Neural progenitor cell (in vitro differentiated cells): ENCODE measurements at regions not wholly inside any gene's neighbourhood (a gene's known extent, or its start where the extent isn't known, plus 50 kb on each side); places are given as distances from the start of the nearest gene placed in this dataset.

Experiments
- DNase-seq: peaks from one replicate; pipeline ENCODE4 v3.0.0-alpha.2; 2016; ENCODE audit warnings: low spot score
- H2AFZ ChIP-seq: fragments of 200-600 bp; sonication (generic); replicated peaks from 2 replicates; pipeline ENCODE4 v1.6.1; 2016; ENCODE audit warnings: antibody characterized with exemption
- H3F3A ChIP-seq: fragments of 200-600 bp; sonication (generic); 2 replicates; pipeline ENCODE4 v1.6.1; 2016; ENCODE audit warnings: antibody characterized with exemption, low read depth
- H3K27ac ChIP-seq: fragments of 200-600 bp; sonication (generic); 2 replicates; pipeline ENCODE4 v1.5.1; 2016; ENCODE audit warnings: mild to moderate bottlenecking
- H3K27me3 ChIP-seq: fragments of 200-600 bp; sonication (generic); 2 replicates; pipeline ENCODE4 v1.6.1; 2016; ENCODE audit warnings: mild to moderate bottlenecking, moderate library complexity
- H3K36me3 ChIP-seq: fragments of 200-600 bp; sonication (generic); 2 replicates; pipeline ENCODE4 v1.5.1; 2016
- H3K4me1 ChIP-seq: fragments of 200-600 bp; sonication (generic); 2 replicates; pipeline ENCODE4 v1.6.1; 2016; ENCODE audit warnings: mixed run types
- H3K4me2 ChIP-seq: fragments of 200-600 bp; sonication (generic); 2 replicates; pipeline ENCODE4 v1.6.1; 2016
- H3K4me3 ChIP-seq: fragments of 200-600 bp; sonication (generic); 2 replicates; pipeline ENCODE4 v1.5.1; 2016
- H3K79me2 ChIP-seq: fragments of 200-600 bp; sonication (generic); 2 replicates; pipeline ENCODE4 v1.6.1; 2016; ENCODE audit warnings: low read depth
- H3K9ac ChIP-seq: fragments of 200-600 bp; sonication (generic); 2 replicates; pipeline ENCODE4 v1.6.1; 2016
- H3K9me3 ChIP-seq: fragments of 200-600 bp; sonication (generic); 2 replicates; pipeline ENCODE4 v1.5.1; 2016; ENCODE audit warnings: low read depth
- H4K20me1 ChIP-seq: fragments of 200-600 bp; sonication (generic); 2 replicates; pipeline ENCODE4 v1.6.1; 2016; ENCODE audit warnings: low read depth
- H3K27ac Mint-ChIP-seq: 3 replicates; pipeline ENCODE4 v1.8.0; 2021; ENCODE audit warnings: mixed read lengths
- H3K27me3 Mint-ChIP-seq: 2 replicates; pipeline ENCODE4 v1.8.0; 2022; ENCODE audit warnings: low read depth, mild to moderate bottlenecking, inconsistent platforms, moderate library complexity, mixed read lengths; ENCODE audit not compliant: insufficient read depth
- H3K36me3 Mint-ChIP-seq: 3 replicates; pipeline ENCODE4 v1.8.0; 2021; ENCODE audit warnings: mixed read lengths
- H3K4me1 Mint-ChIP-seq: 3 replicates; pipeline ENCODE4 v1.8.0; 2021; ENCODE audit warnings: mixed read lengths
- H3K4me3 Mint-ChIP-seq: 3 replicates; pipeline ENCODE4 v1.8.0; 2021; ENCODE audit warnings: mild to moderate bottlenecking, moderate library complexity, mixed read lengths
- H3K9me3 Mint-ChIP-seq: 3 replicates; pipeline ENCODE4 v1.8.0; 2020; ENCODE audit warnings: mixed read lengths
- EZH2 ChIP-seq: fragments of 200-600 bp; sonication (generic); IDR thresholded peaks from 2 replicates; pipeline ENCODE4 v1.6.1; 2017; ENCODE audit warnings: antibody characterized with exemption, mild to moderate bottlenecking, moderate library complexity
- EZH2phosphoT487 ChIP-seq: fragments of 200-600 bp; sonication (generic); IDR thresholded peaks from 2 replicates; pipeline ENCODE4 v1.6.1; 2017; ENCODE audit warnings: antibody characterized with exemption
- TF ChIP-seq, protein P1 (sequence below): fragments of 200-600 bp; sonication (generic); IDR thresholded peaks from 2 replicates; pipeline ENCODE4 v1.5.1; 2017; ENCODE audit warnings: antibody characterized with exemption, mild to moderate bottlenecking

DNA sequence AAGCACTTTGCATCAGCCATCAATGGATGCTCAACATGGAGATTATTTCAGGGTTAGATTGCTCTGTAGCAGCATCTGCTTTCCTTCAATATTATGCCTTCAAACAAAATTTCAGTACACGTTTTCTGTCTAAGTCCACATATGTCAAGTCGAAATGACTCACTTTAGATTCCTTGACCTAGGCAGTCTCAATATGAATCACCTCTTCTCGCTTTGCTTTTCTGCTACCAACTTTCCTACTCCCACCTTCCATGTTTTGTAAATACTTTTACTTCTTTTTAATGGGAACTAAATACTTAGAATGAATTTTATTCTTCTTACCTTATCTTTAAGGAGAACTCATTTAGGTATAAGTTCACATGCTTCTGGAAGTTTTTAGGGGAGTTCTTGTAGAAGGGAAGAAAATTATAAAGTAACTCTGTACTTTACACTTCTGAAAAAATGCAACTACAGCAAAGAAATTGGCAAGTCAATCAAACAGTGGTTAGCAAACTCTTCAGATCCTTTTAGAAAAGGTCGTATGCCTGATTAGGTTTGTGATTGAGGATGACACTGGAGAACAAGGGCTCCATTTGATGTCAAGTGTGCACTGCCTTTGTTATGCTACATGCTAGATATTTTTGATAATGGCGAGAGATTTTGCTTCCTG lies 478.5 kb upstream of the SMARCA2 start:
- H3K27ac Mint-ChIP-seq, result no peak overlapping the region
- no peaks in the 10 kb centered on the region for H3F3A ChIP-seq
- H3K36me3 Mint-ChIP-seq, result no peaks in the 10 kb centered on the region

DNA sequence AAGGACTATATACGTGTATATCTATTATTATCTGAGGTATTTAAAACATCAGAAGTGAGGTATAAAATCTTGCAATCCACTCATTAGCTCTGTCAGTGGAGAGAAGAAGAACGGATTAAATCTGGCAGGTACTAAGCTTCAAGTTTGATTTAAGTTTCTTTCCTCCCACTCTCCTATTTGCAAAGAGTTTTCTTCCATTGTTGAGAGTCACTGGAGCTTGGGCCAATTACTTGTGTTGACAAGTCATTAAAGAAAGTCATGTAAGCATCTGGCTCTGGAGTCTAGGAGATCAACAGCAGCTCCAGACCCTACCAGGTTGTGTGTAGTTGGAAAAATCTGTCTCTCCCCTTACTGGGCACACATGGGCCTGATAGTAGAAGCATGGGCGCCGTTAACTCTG lies 476.8 kb upstream of the SMARCA2 start:
- H3K4me2 ChIP-seq, result no peak overlapping the region
- H3K36me3 ChIP-seq, result no peaks in the 10 kb centered on the region
- H3K79me2 ChIP-seq, result no peaks in the 10 kb centered on the region
- no peak overlapping the region for H3K4me3 Mint-ChIP-seq
- H3K9ac ChIP-seq, result no peak overlapping the region
- H3K4me1 ChIP-seq, result no peaks in the 10 kb centered on the region
- H3K27ac ChIP-seq, result no peak overlapping the region
- H2AFZ ChIP-seq, result no peak overlapping the region
- H3K36me3 Mint-ChIP-seq, result no peaks in the 10 kb centered on the region
- no peak overlapping the region for H3K27ac Mint-ChIP-seq
- H3K27me3 ChIP-seq, result no peaks in the 10 kb centered on the region
- H3F3A ChIP-seq, result no peaks in the 10 kb centered on the region
- no peak for TF ChIP-seq EZH2phosphoT487
- TF ChIP-seq, protein P1, sequence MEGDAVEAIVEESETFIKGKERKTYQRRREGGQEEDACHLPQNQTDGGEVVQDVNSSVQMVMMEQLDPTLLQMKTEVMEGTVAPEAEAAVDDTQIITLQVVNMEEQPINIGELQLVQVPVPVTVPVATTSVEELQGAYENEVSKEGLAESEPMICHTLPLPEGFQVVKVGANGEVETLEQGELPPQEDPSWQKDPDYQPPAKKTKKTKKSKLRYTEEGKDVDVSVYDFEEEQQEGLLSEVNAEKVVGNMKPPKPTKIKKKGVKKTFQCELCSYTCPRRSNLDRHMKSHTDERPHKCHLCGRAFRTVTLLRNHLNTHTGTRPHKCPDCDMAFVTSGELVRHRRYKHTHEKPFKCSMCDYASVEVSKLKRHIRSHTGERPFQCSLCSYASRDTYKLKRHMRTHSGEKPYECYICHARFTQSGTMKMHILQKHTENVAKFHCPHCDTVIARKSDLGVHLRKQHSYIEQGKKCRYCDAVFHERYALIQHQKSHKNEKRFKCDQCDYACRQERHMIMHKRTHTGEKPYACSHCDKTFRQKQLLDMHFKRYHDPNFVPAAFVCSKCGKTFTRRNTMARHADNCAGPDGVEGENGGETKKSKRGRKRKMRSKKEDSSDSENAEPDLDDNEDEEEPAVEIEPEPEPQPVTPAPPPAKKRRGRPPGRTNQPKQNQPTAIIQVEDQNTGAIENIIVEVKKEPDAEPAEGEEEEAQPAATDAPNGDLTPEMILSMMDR, result no peak
- TF ChIP-seq EZH2, result no peak
- H3K27me3 Mint-ChIP-seq, result peaks cover 4% of the 10 kb centered on the region
- peaks cover 49% of the 10 kb centered on the region for H3K9me3 ChIP-seq
- H4K20me1 ChIP-seq, result no peaks in the 10 kb centered on the region
- DNase-seq, result no peak
- H3K4me1 Mint-ChIP-seq, result peaks cover 7% of the 10 kb centered on the region
- peaks cover 3% of the 10 kb centered on the region for H3K9me3 Mint-ChIP-seq
- no peak overlapping the region for H3K4me3 ChIP-seq

More for the DNA sequence above, 478.5 kb upstream of the SMARCA2 start:
- no peak overlapping the region for H3K27ac ChIP-seq
- TF ChIP-seq EZH2, result no peak
- TF ChIP-seq, protein P1, result no peak
- TF ChIP-seq EZH2phosphoT487, result no peak
- H3K79me2 ChIP-seq, result no peaks in the 10 kb centered on the region
- peaks cover 43% of the 10 kb centered on the region for H3K9me3 ChIP-seq
- H3K27me3 Mint-ChIP-seq, result peaks cover 4% of the 10 kb centered on the region
- DNase-seq, result no peak
- H3K27me3 ChIP-seq, result no peaks in the 10 kb centered on the region
- no peaks in the 10 kb centered on the region for H4K20me1 ChIP-seq
- no peak overlapping the region for H3K4me3 ChIP-seq
- H2AFZ ChIP-seq, result no peak overlapping the region
- H3K4me3 Mint-ChIP-seq, result no peak overlapping the region
- no peak overlapping the region for H3K4me2 ChIP-seq
- H3K4me1 Mint-ChIP-seq, result peaks cover 7% of the 10 kb centered on the region
- H3K9me3 Mint-ChIP-seq, result peaks cover 3% of the 10 kb centered on the region
- no peak overlapping the region for H3K9ac ChIP-seq
- H3K4me1 ChIP-seq, result no peaks in the 10 kb centered on the region
- H3K36me3 ChIP-seq, result no peaks in the 10 kb centered on the region

DNA sequence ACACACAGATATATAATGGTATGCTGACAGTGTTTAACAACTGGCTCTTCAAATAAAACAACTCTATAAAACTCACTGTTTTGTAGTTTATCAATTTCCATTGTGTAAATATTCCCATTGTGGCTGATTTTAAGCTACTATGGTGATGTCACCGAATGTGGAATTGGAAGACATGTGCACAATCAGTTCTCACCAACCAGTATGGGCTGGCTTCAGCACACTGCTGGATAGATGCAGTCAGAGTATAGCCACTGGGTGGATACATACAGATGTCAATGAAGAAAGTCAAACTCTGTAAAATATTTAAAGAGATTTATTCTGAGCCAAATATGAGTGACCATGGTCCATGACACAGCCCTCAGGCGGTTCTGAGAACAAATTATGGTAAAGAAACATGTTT lies 475.9 kb upstream of the SMARCA2 start:
- Histone ChIP-seq H3K27me3 (no peaks in the 10 kb centered on the region), H2AFZ (no peak overlapping the region), H3K36me3 (no peaks in the 10 kb centered on the region), H3K4me3 (no peak overlapping the region), H3F3A (no peaks in the 10 kb centered on the region), H3K4me1 (no peaks in the 10 kb centered on the region), H3K9me3 (peaks cover 49% of the 10 kb centered on the region), H3K9ac (no peak overlapping the region), H3K27ac (no peak overlapping the region), H3K4me2 (no peak overlapping the region), H3K79me2 (no peaks in the 10 kb centered on the region), H4K20me1 (no peaks in the 10 kb centered on the region)
- Mint-ChIP-seq H3K9me3 (no peaks in the 10 kb centered on the region), H3K4me3 (no peak overlapping the region), H3K27ac (no peak overlapping the region), H3K27me3 (no peaks in the 10 kb centered on the region), H3K4me1 (peaks cover 7% of the 10 kb centered on the region), H3K36me3 (no peaks in the 10 kb centered on the region)
- no peak for DNase-seq
- TF ChIP-seq EZH2, result no peak
- TF ChIP-seq, protein P1, result no peak
- no peak for TF ChIP-seq EZH2phosphoT487
